ENCODE measurements at regions not wholly inside any gene's neighbourhood (a gene's known extent, or its start where the extent isn't known, plus 50 kb on each side); places are given as distances from the start of the nearest gene placed in this dataset.
A peak's percentile ranks its signal among the peaks of the same experiment; 100 is the strongest.

GRCh38 chr17:49898366-49899190, 50.7 kb upstream of the TAC4 start:
- DNase-seq (ENCODE audit: low read depth in 1 of 2, low spot score in 2 of 2) = no peak
- 41% methylated on average over 6 of the region's 9 CpGs; no CpG with 5 or more reads in 1 of the 2 experiments for WGBS, 2 experiments (ENCODE audit: extremely low coverage in 1 of 2, insufficient coverage in 1 of 2, insufficient read length in 1 of 2, insufficient replicate concordance in 2 of 2, low coverage in 1 of 2, low lambda C conversion rate in 2 of 2, missing lambda C conversion rate in 1 of 2)
- POLR2A ChIA-PET (ENCODE audit: partially characterized antibody) = interaction anchor here (0.9 to 1.5 kb wide), 7 partner anchors 9 to 96 kb away, joined by 3 to 7 read pairs (median 3); partner anchors contain the start of gene DLX3
- TF ChIP-seq NANOG (IDR thresholded peaks at IDR 0.05; ENCODE audit: insufficient read depth, low read depth, low read length, poor library complexity, severe bottlenecking) (peak; percentile 44), HDAC2 (IDR thresholded peaks at IDR 0.05; ENCODE audit: borderline replicate concordance in 1 of 2, low read depth in 2 of 2, low read length in 2 of 2) (0 out of 4 replicates have a peak, but pooled peaks of 1 of the 2 experiments have one; percentile 39), BACH1 (IDR thresholded peaks at IDR 0.05; ENCODE audit: low read length) (no peak), CTCF (IDR thresholded peaks at IDR 0.05; ENCODE audit: control extremely low read depth in 1 of 3, insufficient read depth in 1 of 3, low read depth in 1 of 3, low read length in 3 of 3) (no peak), RXRA (IDR thresholded peaks at IDR 0.05; ENCODE audit: insufficient read depth, low read depth, low read length) (no peak), TEAD4 (IDR thresholded peaks at IDR 0.05; ENCODE audit: low read depth, low read length) (peak; percentile 71; the same call in 1 of the 2 replicates)

More at GRCh38 chr17:49898366-49899190, 50.7 kb upstream of the TAC4 start:
- peaks cover 7% of the 10 kb centered on the region; the same call in 1 of the 2 replicates for H3K23me2 ChIP-seq (ENCODE audit: low read depth, low read length)
- H3K9me3 ChIP-seq (ENCODE audit: insufficient read depth in 2 of 2, low read depth in 1 of 2, low read length in 1 of 2) = no peaks in the 10 kb centered on the region
- 0 out of 2 replicates have a peak overlapping the region, but pooled peaks have one; percentile 24 for H2AK5ac ChIP-seq (ENCODE audit: low read depth, low read length)
- no peak overlapping the region for H3K9ac ChIP-seq (replicated peaks in 1 of 4; ENCODE audit: extremely low read depth in 1 of 4, low read depth in 3 of 4, low read length in 3 of 4)
- no peak overlapping the region for H4K5ac ChIP-seq (ENCODE audit: insufficient read length, low read depth, low read length)
- no peak for FAIRE-seq
- CTCF ChIA-PET (ENCODE audit: partially characterized antibody) = interaction anchor here (0.5 to 9.0 kb wide), 36 partner anchors 8 to 476 kb away, joined by 3 to 114 read pairs (median 5); partner anchors contain the start of gene DLX3
- no peaks in the 10 kb centered on the region for H3K79me2 ChIP-seq (ENCODE audit: control insufficient read depth in 1 of 2, insufficient read depth in 2 of 2, low read length in 2 of 2)
- no peak overlapping the region for H3K27ac ChIP-seq (ENCODE audit: low read depth, low read length)
- peak overlapping the region; percentile 27; the same call in 1 of the 2 replicates for H2BK12ac ChIP-seq (ENCODE audit: low read depth, low read length)
- no peaks in the 10 kb centered on the region for H3K79me1 ChIP-seq (ENCODE audit: low read depth, low read length)
- no peak overlapping the region for H3K23ac ChIP-seq (ENCODE audit: insufficient read length)
- no peak overlapping the region for H3K56ac ChIP-seq (replicated peaks; ENCODE audit: insufficient read length, low read depth, low read length)
- H4K20me1 ChIP-seq (replicated peaks in 1 of 2; ENCODE audit: control insufficient read depth in 1 of 2, insufficient read depth in 2 of 2, low read length in 2 of 2) = no peaks in the 10 kb centered on the region
- H2BK20ac ChIP-seq (ENCODE audit: low read length) = no peak overlapping the region
- H3K27me3 ChIP-seq (replicated peaks in 1 of 4; ENCODE audit: control insufficient read depth in 3 of 4, extremely low read depth in 1 of 4, insufficient read depth in 3 of 4, low read length in 3 of 4) = peaks cover 5 to 31% (median 29%) of the 10 kb centered on the region in 4 experiments
- no peak overlapping the region for H3K4me2 ChIP-seq (ENCODE audit: insufficient read depth in 1 of 2, low read depth in 2 of 2, low read length in 2 of 2)
- no peak overlapping the region; the same call in 1 of the 2 replicates for H2BK15ac ChIP-seq (ENCODE audit: low read length)
- peaks cover 4 to 19% (median 13%) of the 10 kb centered on the region in 4 experiments for H3K4me1 ChIP-seq (replicated peaks in 1 of 4; ENCODE audit: control insufficient read depth in 3 of 4, insufficient read depth in 4 of 4, low read length in 3 of 4)
- no peak overlapping the region for H3K18ac ChIP-seq (ENCODE audit: extremely low read depth, low read length)
- H2AFZ ChIP-seq (ENCODE audit: low read length) = no peak overlapping the region
- H2BK5ac ChIP-seq (ENCODE audit: low read depth, low read length) = no peak overlapping the region
- H4K91ac ChIP-seq (replicated peaks; ENCODE audit: insufficient read length, low read length) = no peak overlapping the region
- no peak overlapping the region for H4K8ac ChIP-seq (ENCODE audit: extremely low read depth, insufficient read depth, low read length)
- no peak overlapping the region for H3K14ac ChIP-seq (ENCODE audit: insufficient read length)
- no peak overlapping the region for H2BK120ac ChIP-seq (replicated peaks; ENCODE audit: low read depth, low read length)
- no peaks in the 10 kb centered on the region for H3K36me3 ChIP-seq (ENCODE audit: control insufficient read depth in 2 of 4, insufficient read depth in 4 of 4, low read length in 3 of 4)
- no peak overlapping the region for H3K4me3 ChIP-seq (ENCODE audit: extremely low read depth in 1 of 4, insufficient read depth in 2 of 4, low read depth in 3 of 4, low read length in 4 of 4)
- H3K4ac ChIP-seq (replicated peaks; ENCODE audit: insufficient read length, low read depth, low read length) = peak overlapping the region; percentile 3
